ENCODE measurements at regions not wholly inside any gene's neighbourhood (a gene's known extent, or its start where the extent isn't known, plus 50 kb on each side); places are given as distances from the start of the nearest gene placed in this dataset.

- no peak for TF ChIP-seq RAD21 (IDR thresholded peaks at IDR 0.05; ENCODE audit: low read depth)
- TF ChIP-seq, protein P1, sequence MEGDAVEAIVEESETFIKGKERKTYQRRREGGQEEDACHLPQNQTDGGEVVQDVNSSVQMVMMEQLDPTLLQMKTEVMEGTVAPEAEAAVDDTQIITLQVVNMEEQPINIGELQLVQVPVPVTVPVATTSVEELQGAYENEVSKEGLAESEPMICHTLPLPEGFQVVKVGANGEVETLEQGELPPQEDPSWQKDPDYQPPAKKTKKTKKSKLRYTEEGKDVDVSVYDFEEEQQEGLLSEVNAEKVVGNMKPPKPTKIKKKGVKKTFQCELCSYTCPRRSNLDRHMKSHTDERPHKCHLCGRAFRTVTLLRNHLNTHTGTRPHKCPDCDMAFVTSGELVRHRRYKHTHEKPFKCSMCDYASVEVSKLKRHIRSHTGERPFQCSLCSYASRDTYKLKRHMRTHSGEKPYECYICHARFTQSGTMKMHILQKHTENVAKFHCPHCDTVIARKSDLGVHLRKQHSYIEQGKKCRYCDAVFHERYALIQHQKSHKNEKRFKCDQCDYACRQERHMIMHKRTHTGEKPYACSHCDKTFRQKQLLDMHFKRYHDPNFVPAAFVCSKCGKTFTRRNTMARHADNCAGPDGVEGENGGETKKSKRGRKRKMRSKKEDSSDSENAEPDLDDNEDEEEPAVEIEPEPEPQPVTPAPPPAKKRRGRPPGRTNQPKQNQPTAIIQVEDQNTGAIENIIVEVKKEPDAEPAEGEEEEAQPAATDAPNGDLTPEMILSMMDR (IDR thresholded peaks at IDR 0.05 in 2 of 3, conservative IDR thresholded peaks at IDR 0.05 in 1 of 3; ENCODE audit: borderline replicate concordance in 1 of 3, insufficient read depth in 1 of 3, low read depth in 2 of 3, low read length in 2 of 3), result no peak
- TF ChIP-seq EZH2phosphoT487 (IDR thresholded peaks at IDR 0.05; ENCODE audit: borderline replicate concordance), result no peak
- TF ChIP-seq POLR2AphosphoS5 (IDR thresholded peaks at IDR 0.05; ENCODE audit: low read depth, low read length), result no peak
- TF ChIP-seq CBX3 (IDR thresholded peaks at IDR 0.05; ENCODE audit: low read depth), result no peak
- TF ChIP-seq, protein P2, sequence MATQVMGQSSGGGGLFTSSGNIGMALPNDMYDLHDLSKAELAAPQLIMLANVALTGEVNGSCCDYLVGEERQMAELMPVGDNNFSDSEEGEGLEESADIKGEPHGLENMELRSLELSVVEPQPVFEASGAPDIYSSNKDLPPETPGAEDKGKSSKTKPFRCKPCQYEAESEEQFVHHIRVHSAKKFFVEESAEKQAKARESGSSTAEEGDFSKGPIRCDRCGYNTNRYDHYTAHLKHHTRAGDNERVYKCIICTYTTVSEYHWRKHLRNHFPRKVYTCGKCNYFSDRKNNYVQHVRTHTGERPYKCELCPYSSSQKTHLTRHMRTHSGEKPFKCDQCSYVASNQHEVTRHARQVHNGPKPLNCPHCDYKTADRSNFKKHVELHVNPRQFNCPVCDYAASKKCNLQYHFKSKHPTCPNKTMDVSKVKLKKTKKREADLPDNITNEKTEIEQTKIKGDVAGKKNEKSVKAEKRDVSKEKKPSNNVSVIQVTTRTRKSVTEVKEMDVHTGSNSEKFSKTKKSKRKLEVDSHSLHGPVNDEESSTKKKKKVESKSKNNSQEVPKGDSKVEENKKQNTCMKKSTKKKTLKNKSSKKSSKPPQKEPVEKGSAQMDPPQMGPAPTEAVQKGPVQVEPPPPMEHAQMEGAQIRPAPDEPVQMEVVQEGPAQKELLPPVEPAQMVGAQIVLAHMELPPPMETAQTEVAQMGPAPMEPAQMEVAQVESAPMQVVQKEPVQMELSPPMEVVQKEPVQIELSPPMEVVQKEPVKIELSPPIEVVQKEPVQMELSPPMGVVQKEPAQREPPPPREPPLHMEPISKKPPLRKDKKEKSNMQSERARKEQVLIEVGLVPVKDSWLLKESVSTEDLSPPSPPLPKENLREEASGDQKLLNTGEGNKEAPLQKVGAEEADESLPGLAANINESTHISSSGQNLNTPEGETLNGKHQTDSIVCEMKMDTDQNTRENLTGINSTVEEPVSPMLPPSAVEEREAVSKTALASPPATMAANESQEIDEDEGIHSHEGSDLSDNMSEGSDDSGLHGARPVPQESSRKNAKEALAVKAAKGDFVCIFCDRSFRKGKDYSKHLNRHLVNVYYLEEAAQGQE (IDR thresholded peaks at IDR 0.05; ENCODE audit: low read depth), result no peak
- no peak for TF ChIP-seq CEBPB (IDR thresholded peaks at IDR 0.05; ENCODE audit: low read depth)
- no peak for TF ChIP-seq POLR2A (IDR thresholded peaks at IDR 0.05; ENCODE audit: borderline replicate concordance, extremely low read depth, insufficient read depth, insufficient read length)
- TF ChIP-seq SIN3A (IDR thresholded peaks at IDR 0.05; ENCODE audit: low read depth), result no peak
- TF ChIP-seq, protein P3, sequence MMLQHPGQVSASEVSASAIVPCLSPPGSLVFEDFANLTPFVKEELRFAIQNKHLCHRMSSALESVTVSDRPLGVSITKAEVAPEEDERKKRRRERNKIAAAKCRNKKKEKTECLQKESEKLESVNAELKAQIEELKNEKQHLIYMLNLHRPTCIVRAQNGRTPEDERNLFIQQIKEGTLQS (IDR thresholded peaks at IDR 0.05), result no peak
- TF ChIP-seq EGR1 (IDR thresholded peaks at IDR 0.05; ENCODE audit: low read depth), result no peak
- no peak for TF ChIP-seq SRF (IDR thresholded peaks at IDR 0.05; ENCODE audit: low read depth)
- TF ChIP-seq EZH2 (IDR thresholded peaks at IDR 0.05), result no peak
- TF ChIP-seq ELF1 (IDR thresholded peaks at IDR 0.05; ENCODE audit: borderline replicate concordance, low read depth), result no peak
Observed at GRCh38 chr1:219670426-219671149, 57.7 kb upstream of the ZC3H11B start.

All from HCT116 (cell line).